Osteoblast (primary cell): ENCODE measurements at regions not wholly inside any gene's neighbourhood (a gene's known extent, or its start where the extent isn't known, plus 50 kb on each side); places are given as distances from the start of the nearest gene placed in this dataset.

Source experiments
- DNase-seq: peaks from one replicate; pipeline ENCODE4 v3.0.0; 2011; ENCODE audit warnings: low spot score, mixed read lengths; ENCODE audit not compliant: insufficient read length; ENCODE audit errors: missing footprints
- H2AFZ ChIP-seq: 2 replicates; pipeline ENCODE4 v1.6.0; 2011; ENCODE audit warnings: mild to moderate bottlenecking, low read length
- H3K27ac ChIP-seq: 2 replicates; pipeline ENCODE4 v1.5.1; 2011; ENCODE audit warnings: mild to moderate bottlenecking, low read depth, low read length, moderate library complexity
- H3K27me3 ChIP-seq: 2 replicates; pipeline ENCODE4 v1.6.0; 2012; ENCODE audit warnings: mild to moderate bottlenecking, control low read depth, inconsistent platforms, low read length, moderate library complexity; ENCODE audit not compliant: insufficient read depth
- H3K36me3 ChIP-seq: 2 replicates; pipeline ENCODE4 v1.5.1; 2011; ENCODE audit warnings: mild to moderate bottlenecking, low read length, control low read depth, moderate library complexity; ENCODE audit not compliant: insufficient read depth
- H3K4me1 ChIP-seq: 2 replicates; pipeline ENCODE4 v1.5.1; 2011; ENCODE audit warnings: mild to moderate bottlenecking, low read length, control low read depth, moderate library complexity; ENCODE audit not compliant: insufficient read depth
- H3K4me2 ChIP-seq: 2 replicates; pipeline ENCODE4 v1.6.0; 2011; ENCODE audit warnings: mild to moderate bottlenecking, low read length; ENCODE audit not compliant: insufficient read depth
- H3K4me3 ChIP-seq: fragments of 200-600 bp; sonication (generic); 3 replicates; pipeline ENCODE4 v1.5.1; 2012; ENCODE audit warnings: mild to moderate bottlenecking, low read length, inconsistent platforms; ENCODE audit not compliant: insufficient read depth
- H3K79me2 ChIP-seq: 2 replicates; pipeline ENCODE4 v1.6.0; 2012; ENCODE audit warnings: mild to moderate bottlenecking, low read length, control low read depth, inconsistent platforms; ENCODE audit not compliant: insufficient read depth
- H3K9me3 ChIP-seq: 2 replicates; pipeline ENCODE4 v1.5.1; 2011; ENCODE audit warnings: low read depth, low read length, control low read depth
- H4K20me1 ChIP-seq: 2 replicates; pipeline ENCODE4 v1.6.0; 2012; ENCODE audit warnings: mild to moderate bottlenecking, low read length, control low read depth; ENCODE audit not compliant: insufficient read depth
- TF ChIP-seq, protein P1 (sequence below): IDR thresholded peaks from 2 replicates; pipeline ENCODE4 v1.5.1; 2011; ENCODE audit warnings: mild to moderate bottlenecking, low read depth, low read length, moderate library complexity; ENCODE audit errors: extremely low read depth

DNA sequence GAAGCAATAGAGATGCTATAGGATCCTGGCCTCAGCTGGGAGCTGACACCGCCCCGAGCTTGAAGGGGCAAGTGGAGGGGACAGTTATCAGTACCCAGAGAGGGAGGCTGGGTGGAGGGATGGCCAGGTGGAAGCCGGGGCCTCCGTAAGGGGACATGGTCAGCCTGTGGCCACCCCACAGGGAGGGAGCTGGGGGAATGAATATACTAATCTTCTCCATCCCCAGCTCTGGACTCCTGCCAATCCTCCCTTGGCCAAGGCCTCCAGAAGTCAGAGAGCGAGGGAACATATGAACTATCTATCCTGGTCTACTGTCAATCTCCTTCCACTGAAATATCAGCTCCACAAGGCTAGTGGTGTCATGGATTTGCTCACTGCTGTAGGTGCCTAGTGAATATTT, 109.3 kb downstream of the BOD1 start:
- Histone ChIP-seq H2AFZ (no peak overlapping the region), H4K20me1 (no peaks in the 10 kb centered on the region), H3K4me1 (no peaks in the 10 kb centered on the region), H3K79me2 (no peaks in the 10 kb centered on the region), H3K9me3 (peaks cover 5% of the 10 kb centered on the region), H3K36me3 (no peaks in the 10 kb centered on the region), H3K4me3 (no peak overlapping the region), H3K27ac (no peak overlapping the region), H3K4me2 (no peak overlapping the region), H3K27me3 (no peaks in the 10 kb centered on the region)
- TF ChIP-seq, protein P1, sequence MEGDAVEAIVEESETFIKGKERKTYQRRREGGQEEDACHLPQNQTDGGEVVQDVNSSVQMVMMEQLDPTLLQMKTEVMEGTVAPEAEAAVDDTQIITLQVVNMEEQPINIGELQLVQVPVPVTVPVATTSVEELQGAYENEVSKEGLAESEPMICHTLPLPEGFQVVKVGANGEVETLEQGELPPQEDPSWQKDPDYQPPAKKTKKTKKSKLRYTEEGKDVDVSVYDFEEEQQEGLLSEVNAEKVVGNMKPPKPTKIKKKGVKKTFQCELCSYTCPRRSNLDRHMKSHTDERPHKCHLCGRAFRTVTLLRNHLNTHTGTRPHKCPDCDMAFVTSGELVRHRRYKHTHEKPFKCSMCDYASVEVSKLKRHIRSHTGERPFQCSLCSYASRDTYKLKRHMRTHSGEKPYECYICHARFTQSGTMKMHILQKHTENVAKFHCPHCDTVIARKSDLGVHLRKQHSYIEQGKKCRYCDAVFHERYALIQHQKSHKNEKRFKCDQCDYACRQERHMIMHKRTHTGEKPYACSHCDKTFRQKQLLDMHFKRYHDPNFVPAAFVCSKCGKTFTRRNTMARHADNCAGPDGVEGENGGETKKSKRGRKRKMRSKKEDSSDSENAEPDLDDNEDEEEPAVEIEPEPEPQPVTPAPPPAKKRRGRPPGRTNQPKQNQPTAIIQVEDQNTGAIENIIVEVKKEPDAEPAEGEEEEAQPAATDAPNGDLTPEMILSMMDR: no peak
- DNase-seq: no peak

DNA sequence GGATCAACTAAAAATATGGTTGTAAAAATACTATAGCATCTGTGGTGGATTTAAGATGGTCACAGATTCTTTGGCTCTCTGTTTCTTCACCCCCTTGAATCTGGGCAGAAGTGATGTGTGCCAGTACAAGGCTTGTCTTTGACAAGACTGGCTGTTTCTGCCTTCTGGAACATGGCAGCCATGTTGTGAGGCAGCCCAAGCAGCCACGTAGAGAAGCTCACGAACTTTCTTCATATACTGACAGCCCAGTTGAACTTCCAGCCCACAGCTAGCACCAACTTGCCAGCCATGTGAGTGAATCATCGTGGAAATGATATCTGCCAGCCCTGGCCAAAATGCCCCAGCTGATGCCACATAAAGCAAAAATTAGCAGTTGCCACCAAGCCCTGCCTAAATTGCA, 110.8 kb downstream of the BOD1 start:
- Histone ChIP-seq H3K27me3 (no peaks in the 10 kb centered on the region), H3K79me2 (no peaks in the 10 kb centered on the region), H3K4me1 (no peaks in the 10 kb centered on the region), H3K27ac (no peak overlapping the region), H3K4me2 (no peak overlapping the region), H3K9me3 (peaks cover 5% of the 10 kb centered on the region), H2AFZ (no peak overlapping the region), H3K4me3 (no peak overlapping the region), H4K20me1 (no peaks in the 10 kb centered on the region), H3K36me3 (no peaks in the 10 kb centered on the region)
- TF ChIP-seq, protein P1: no peak
- no peak for DNase-seq

DNA sequence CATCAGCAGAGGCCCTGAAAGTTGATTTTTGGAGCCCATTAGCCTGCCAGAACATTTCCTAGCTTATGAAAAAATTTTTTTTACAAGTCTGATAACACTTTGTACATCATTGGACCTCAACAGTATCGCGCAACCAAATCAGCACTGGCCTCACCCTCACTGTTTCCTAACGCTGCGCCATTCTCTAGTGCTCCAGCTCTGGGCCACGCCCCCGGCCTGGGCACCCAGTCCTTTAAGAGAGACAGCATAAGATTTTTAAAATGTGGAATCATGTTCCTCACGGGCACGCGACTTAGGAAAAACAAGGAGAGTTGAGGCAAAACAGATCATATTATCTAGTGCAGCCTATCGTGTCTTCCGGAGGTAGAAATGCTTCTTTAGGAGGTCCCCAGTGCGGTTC, 114.5 kb downstream of the BOD1 start:
- peaks cover 9% of the 10 kb centered on the region for H3K4me1 ChIP-seq
- DNase-seq: no peak
- H3K27me3 ChIP-seq: no peaks in the 10 kb centered on the region
- H2AFZ ChIP-seq: no peak overlapping the region
- H3K9me3 ChIP-seq: peaks cover 5% of the 10 kb centered on the region
- no peak overlapping the region for H3K27ac ChIP-seq
- H3K79me2 ChIP-seq: no peaks in the 10 kb centered on the region
- no peak overlapping the region for H3K4me2 ChIP-seq
- TF ChIP-seq, protein P1: no peak
- H3K36me3 ChIP-seq: no peaks in the 10 kb centered on the region
- no peak overlapping the region for H3K4me3 ChIP-seq
- no peaks in the 10 kb centered on the region for H4K20me1 ChIP-seq

DNA sequence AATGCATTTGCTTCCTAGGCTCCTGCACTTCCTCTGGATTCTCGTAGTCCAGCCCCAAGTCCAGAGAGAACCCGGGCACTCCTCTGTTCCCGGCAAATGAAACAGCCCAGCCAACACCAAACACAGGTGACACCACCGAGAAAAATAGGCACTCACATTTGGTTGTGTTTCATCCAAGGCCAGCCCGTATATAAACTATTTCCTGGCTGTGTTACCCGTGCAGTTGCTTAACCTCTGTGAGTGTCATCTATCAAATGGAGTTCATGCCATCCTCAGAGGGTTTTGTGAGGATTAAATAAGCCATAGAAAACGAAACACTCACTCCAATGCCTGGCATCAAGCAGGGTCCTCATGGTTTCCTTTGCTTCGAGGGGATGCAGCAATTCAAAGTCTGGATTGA, 115.2 kb downstream of the BOD1 start:
- no peaks in the 10 kb centered on the region for H3K79me2 ChIP-seq
- H3K9me3 ChIP-seq: peaks cover 5% of the 10 kb centered on the region
- TF ChIP-seq, protein P1: no peak
- no peak overlapping the region for H2AFZ ChIP-seq
- no peaks in the 10 kb centered on the region for H3K36me3 ChIP-seq
- peaks cover 9% of the 10 kb centered on the region for H3K4me1 ChIP-seq
- no peaks in the 10 kb centered on the region for H3K27me3 ChIP-seq
- no peak for DNase-seq
- H3K4me2 ChIP-seq: no peak overlapping the region
- no peak overlapping the region for H3K27ac ChIP-seq
- no peak overlapping the region for H3K4me3 ChIP-seq
- no peaks in the 10 kb centered on the region for H4K20me1 ChIP-seq
